ENCODE measurements at regions not wholly inside any gene's neighbourhood (a gene's known extent, or its start where the extent isn't known, plus 50 kb on each side); places are given as distances from the start of the nearest gene placed in this dataset.

- no peak for TF ChIP-seq CTCF (IDR thresholded peaks at IDR 0.05 in 4 of 5, conservative IDR thresholded peaks at IDR 0.05 in 1 of 5)
- no peak for TF ChIP-seq POLR2A (IDR thresholded peaks at IDR 0.05)
These were observed 541.2 kb downstream of the BUD13 start for GRCh38 chr11:116231543-116231942.

All from gastrocnemius medialis (tissue), 4 donors.